C4-2B (cell line): ENCODE measurements at regions not wholly inside any gene's neighbourhood (a gene's known extent, or its start where the extent isn't known, plus 50 kb on each side); places are given as distances from the start of the nearest gene placed in this dataset.

Experiments used
- ZFX ChIP-seq: fragments of 450-650 bp; IDR thresholded peaks from 2 replicates; pipeline ENCODE4 v1.6.1; 2017
- TF ChIP-seq, protein P1 (sequence below): fragments of 450-650 bp; conservative IDR thresholded peaks from 2 replicates; pipeline ENCODE4 v1.5.1; 2017; ENCODE audit warnings: mild to moderate bottlenecking

DNA sequence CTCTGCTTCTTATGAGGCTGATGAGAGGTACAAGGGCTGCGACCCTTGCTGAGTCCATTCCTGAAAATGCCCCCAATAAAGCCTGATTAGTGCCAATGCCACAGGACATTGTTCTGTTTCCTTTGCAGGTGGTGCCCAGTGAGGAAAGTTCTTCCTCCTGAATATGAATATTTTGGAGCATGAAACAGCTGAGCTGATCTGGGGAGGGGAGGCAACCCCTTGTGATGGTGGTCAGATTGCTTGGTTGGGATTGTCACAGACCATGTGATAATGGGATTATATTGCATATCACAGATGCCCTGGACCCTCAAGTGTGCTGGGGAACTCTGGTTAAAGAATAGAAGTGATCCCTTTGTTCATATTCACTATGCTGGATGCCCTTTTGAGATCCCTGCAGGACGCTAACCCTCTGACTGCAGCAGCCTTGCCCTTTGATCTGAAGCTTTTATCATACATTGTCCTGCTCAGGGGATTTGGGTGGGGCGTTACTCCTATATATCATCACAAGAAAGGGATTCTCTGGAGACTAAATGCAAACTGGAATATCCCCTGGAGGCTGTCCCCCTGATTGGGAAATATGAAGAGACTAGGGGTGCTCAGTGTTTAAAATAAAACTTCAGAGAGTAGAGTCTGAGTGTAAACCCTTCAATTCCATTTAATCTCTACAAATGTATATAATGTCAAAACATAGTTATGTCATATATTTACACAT is 76.9 kb upstream of the TOP3B start:
- TF ChIP-seq, protein P1, sequence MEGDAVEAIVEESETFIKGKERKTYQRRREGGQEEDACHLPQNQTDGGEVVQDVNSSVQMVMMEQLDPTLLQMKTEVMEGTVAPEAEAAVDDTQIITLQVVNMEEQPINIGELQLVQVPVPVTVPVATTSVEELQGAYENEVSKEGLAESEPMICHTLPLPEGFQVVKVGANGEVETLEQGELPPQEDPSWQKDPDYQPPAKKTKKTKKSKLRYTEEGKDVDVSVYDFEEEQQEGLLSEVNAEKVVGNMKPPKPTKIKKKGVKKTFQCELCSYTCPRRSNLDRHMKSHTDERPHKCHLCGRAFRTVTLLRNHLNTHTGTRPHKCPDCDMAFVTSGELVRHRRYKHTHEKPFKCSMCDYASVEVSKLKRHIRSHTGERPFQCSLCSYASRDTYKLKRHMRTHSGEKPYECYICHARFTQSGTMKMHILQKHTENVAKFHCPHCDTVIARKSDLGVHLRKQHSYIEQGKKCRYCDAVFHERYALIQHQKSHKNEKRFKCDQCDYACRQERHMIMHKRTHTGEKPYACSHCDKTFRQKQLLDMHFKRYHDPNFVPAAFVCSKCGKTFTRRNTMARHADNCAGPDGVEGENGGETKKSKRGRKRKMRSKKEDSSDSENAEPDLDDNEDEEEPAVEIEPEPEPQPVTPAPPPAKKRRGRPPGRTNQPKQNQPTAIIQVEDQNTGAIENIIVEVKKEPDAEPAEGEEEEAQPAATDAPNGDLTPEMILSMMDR: no peak
- TF ChIP-seq ZFX: no peak
